RCC 7860 (cell line): ENCODE measurements at regions not wholly inside any gene's neighbourhood (a gene's known extent, or its start where the extent isn't known, plus 50 kb on each side); places are given as distances from the start of the nearest gene placed in this dataset.
"Not testable (repeated sequence)": the region's sequence is repeated elsewhere in the genome, so short reads cannot be mapped to it uniquely, and the experiment has no call there.

Experiments
- DNase-seq: peaks from one replicate; pipeline ENCODE4 v3.0.0-alpha.2; 2015; ENCODE audit warnings: low spot score
- FAIRE-seq: peaks from 2 replicates; lab custom pipeline; 2012; peaks lifted over from hg19 to GRCh38; lab: Jason Lieb, UNC

- FAIRE-seq, result no peak
- DNase-seq, result no peak
Observed at GRCh38 chr3:157590273-157590672, 87.1 kb upstream of the VEPH1 start.

DNA sequence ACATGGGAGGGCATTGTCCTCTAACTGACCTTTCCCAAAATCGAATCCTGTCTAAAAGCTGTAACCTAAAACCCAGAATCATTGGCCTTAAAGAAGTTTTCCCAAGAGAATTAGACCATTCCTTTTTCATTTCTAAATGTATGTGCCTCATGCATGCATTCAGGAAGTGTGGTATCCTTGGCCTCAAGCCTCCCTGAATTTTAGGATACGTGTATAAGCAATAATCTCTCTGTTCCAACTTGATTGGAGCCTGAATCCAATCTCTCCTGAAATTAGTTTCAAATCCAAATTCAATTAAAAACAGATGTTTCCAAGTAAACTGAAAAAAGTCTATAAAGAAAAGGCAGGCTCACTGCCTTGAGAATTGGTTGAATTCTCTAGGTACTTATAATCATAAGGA, 86.0 kb upstream of the VEPH1 start:
- FAIRE-seq (no peak), DNase-seq (no peak)

GRCh38 chr3:157588386-157589060, 85.3 kb upstream of the VEPH1 start:
- no peak for DNase-seq
- FAIRE-seq, result no peak

DNA sequence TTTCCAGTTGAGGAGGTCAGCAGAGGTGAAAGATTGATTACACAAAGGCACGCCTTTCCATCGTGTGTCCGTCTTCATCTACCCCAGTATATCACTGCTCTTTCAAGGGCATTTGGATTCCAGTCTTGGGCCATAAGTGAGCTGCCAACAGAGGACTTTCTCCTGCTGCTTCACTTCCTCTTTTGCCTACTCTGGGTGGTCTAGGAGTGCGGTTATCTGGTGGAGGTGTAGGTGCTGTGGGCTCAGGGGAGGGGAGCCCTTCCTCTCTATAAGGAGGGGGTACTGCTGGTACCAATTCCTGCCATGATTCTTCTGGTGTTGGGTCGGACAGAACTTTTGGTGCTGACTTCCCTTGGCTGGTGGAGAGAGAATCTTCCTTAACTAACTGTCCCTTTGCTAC, 83.1 kb upstream of the VEPH1 start:
- FAIRE-seq, result no peak
- DNase-seq, result no peak

DNA sequence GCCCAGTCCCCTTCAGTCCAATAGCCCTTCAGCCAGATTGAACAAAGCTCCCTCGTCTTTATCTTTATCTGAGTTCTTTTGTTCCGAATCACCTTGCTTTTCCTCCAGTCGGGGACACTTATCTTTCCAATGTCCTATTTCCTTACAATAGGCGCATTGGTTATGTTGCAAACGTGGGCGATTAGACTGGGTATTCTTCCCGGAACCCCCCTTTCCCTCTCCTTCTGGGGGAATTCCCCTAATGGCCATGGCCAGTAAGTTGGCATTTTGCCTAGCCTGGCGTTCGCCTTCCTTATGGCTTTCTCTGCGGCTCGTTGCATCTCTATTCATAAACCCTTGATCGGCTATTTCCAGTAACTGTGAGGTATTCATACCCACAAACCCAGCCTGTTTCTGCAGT, 82.2 kb upstream of the VEPH1 start:
- no peak for FAIRE-seq
- no peak for DNase-seq

- FAIRE-seq, result no peak
- no peak for DNase-seq
Observed at GRCh38 chr3:157582637-157582973, 79.4 kb upstream of the VEPH1 start.

- not testable (repeated sequence) for DNase-seq, FAIRE-seq
Observed at GRCh38 chr3:157581956-157582636, 78.9 kb upstream of the VEPH1 start.

DNA sequence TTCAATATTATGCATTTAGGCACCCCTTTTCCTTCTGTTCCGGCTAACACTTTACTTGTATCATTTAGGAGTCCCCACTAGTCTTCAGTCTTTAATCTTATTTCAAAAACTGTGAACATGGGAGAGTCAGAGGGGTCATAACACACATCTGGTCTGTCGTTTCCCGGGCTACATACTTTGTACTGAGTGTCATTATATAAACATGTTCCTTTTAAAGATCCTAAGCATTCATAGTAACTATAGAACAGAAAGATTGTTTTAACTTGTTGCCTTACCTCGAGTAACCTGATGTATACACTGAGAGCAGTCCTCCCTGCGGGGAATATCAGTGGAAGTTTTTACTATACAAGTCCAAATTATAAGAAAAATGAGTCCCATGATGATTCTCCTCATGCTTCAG, 78.2 kb upstream of the VEPH1 start:
- FAIRE-seq (no peak), DNase-seq (no peak)

DNA sequence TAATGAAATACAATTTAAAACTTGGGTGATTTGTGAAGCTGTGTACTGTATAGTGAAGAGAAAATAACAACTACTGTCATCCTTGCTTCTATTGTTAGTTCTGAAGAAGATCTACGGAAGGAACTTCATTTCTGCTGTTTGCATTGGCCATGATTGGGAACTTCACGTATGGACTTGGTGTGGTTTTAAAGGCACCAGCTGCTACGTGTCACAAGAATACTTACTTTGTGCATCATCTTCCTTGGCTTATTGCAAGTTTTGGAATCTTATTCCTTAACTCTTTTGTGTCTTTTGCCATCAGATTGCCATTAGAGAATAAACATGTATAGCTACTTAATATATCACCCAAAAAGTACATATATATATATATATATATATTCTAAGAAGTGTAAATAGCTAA, 75.0 kb upstream of the VEPH1 start:
- FAIRE-seq (no peak), DNase-seq (no peak)

GRCh38 chr3:157574531-157574930, 71.3 kb upstream of the VEPH1 start:
- no peak for FAIRE-seq
- no peak for DNase-seq

GRCh38 chr3:157573780-157574378, 70.7 kb upstream of the VEPH1 start:
- DNase-seq (peak; percentile 11), FAIRE-seq (peak; percentile 65)

- DNase-seq (no peak), FAIRE-seq (no peak)
Observed at GRCh38 chr3:157573281-157573680, 70.1 kb upstream of the VEPH1 start.

DNA sequence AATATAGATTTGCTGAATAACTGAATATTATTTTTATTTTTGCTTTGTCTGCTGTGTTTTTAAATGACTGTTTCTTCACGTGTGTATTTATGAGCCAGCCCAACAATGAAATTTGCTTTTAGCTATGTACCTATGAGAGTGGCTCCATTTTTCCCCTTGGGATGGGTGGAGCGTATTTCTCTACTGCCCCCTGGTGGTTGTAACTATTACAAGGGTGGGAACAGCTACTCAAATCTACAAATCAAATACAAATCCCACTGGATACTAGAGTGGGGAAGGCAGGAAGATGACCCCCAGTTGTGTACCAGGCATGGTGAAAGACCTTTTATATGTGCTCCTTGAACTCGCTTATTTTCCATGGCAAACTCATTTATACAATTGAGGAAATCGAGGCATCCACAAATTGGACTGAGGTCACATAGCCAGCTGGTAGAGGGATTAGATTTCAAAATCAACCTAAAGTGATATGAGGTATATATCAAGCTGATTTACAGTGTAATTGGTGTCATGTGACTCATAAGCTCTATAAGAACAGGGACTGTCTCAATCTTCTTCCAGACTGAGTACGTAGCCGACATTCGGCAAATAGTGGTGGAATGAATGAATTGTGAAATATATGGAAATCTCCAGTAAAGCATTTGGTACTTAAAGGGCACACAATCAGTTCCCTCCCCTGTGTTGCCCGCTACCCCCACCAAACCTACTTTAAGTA, 69.5 kb upstream of the VEPH1 start:
- no peak for FAIRE-seq
- DNase-seq, result peak; percentile 36

DNA sequence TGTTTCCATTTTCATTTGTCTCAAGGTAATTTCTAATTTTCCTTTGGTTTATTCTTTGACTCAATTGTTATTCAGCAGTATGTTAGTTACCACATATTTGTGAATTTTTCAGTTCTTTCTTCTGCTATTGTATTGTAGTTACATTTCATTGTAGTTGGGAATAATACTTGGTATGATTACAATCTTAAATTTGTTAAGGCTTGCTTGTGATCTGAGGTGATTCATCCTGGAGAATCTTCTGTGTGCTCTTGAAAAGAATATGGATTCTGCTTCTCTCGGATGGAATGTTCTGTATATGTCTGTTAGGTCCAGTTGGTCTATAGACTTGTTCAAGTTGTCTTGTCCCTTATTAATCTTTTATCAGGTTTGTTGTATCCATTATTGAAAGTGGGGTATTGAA, 63.4 kb upstream of the VEPH1 start:
- DNase-seq (no peak), FAIRE-seq (no peak)

DNA sequence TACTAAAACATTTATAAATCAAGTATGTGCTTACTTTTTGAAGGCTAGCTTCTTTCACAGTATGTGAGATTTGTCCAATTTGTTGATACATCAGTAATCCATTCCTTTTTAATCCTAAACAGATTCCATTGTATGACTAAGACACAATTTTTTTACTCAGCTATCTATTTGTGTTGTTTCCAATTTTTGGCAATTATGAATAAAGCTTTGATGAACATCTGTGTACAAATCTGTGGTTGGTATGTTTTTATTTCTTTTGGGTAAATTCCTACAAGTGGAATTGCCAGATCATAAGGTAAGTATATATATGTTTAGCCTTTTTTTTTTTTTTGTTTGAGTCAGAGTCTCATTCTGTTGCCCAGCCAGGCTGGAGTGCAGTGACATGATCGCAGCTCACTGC, 56.2 kb upstream of the VEPH1 start:
- FAIRE-seq, result no peak
- DNase-seq, result no peak
